ENCODE measurements at regions not wholly inside any gene's neighbourhood (a gene's known extent, or its start where the extent isn't known, plus 50 kb on each side); places are given as distances from the start of the nearest gene placed in this dataset.

GRCh38 chr1:101420406-101420805 lies 183.6 kb downstream of the S1PR1 start:
- no peak for TF ChIP-seq POLR2A (IDR thresholded peaks at IDR 0.05)
- no peak for TF ChIP-seq CTCF (IDR thresholded peaks at IDR 0.05)
- no peak for TF ChIP-seq POLR2AphosphoS5 (IDR thresholded peaks at IDR 0.05)

Measured in suprapubic skin (tissue), 4 donors.